ENCODE measurements at regions not wholly inside any gene's neighbourhood (a gene's known extent, or its start where the extent isn't known, plus 50 kb on each side); places are given as distances from the start of the nearest gene placed in this dataset.
"Not testable (repeated sequence)": the region's sequence is repeated elsewhere in the genome, so short reads cannot be mapped to it uniquely, and the experiment has no call there.

- no peak for DNase-seq
Measured at GRCh38 chr1:58180537-58180936, 366.0 kb downstream of the OMA1 start.

- DNase-seq, result not testable (repeated sequence)
Measured at GRCh38 chr1:58169160-58169559, 377.4 kb downstream of the OMA1 start.

- DNase-seq, result not testable (repeated sequence)
Measured at GRCh38 chr1:58167131-58167530, 379.4 kb downstream of the OMA1 start.

GRCh38 chr1:58166417-58166816 lies 380.1 kb downstream of the OMA1 start:
- DNase-seq, result no peak

- DNase-seq, result no peak
Measured at GRCh38 chr1:58165073-58165472, 381.5 kb downstream of the OMA1 start.

GRCh38 chr1:58162952-58163550 lies 383.5 kb downstream of the OMA1 start:
- peak; percentile 27 for DNase-seq

- DNase-seq, result no peak
Measured at GRCh38 chr1:58159434-58159830, 387.1 kb downstream of the OMA1 start.

- DNase-seq, result no peak
Measured at GRCh38 chr1:58158506-58159433, 387.8 kb downstream of the OMA1 start.

- DNase-seq, result no peak
Measured at GRCh38 chr1:58158016-58158415, 388.5 kb downstream of the OMA1 start.

GRCh38 chr1:58157256-58157655 lies 389.3 kb downstream of the OMA1 start:
- DNase-seq, result no peak

- no peak for DNase-seq
Measured at GRCh38 chr1:58156831-58157230, 389.7 kb downstream of the OMA1 start.

GRCh38 chr1:58156124-58156468 lies 390.4 kb downstream of the OMA1 start:
- DNase-seq, result no peak

GRCh38 chr1:58155418-58156123 lies 391.0 kb downstream of the OMA1 start:
- no peak for DNase-seq

- DNase-seq, result no peak
Measured at GRCh38 chr1:58154256-58154655, 392.3 kb downstream of the OMA1 start.

- DNase-seq, result no peak
Measured at GRCh38 chr1:58152697-58153096, 393.8 kb downstream of the OMA1 start.

- DNase-seq, result no peak
Measured at GRCh38 chr1:58149271-58149812, 397.2 kb downstream of the OMA1 start.

- no peak for DNase-seq
Measured at GRCh38 chr1:58144698-58145270, 401.7 kb downstream of the OMA1 start.

- DNase-seq, result no peak
Measured at GRCh38 chr1:58143972-58144697, 402.4 kb downstream of the OMA1 start.

- DNase-seq, result no peak
Measured at GRCh38 chr1:58136387-58136786, 410.1 kb downstream of the OMA1 start.

- DNase-seq, result no peak
Measured at GRCh38 chr1:58135821-58136321, 410.7 kb downstream of the OMA1 start.

GRCh38 chr1:58133562-58133961 lies 413.0 kb downstream of the OMA1 start:
- no peak for DNase-seq

GRCh38 chr1:58123051-58123450 lies 423.5 kb downstream of the OMA1 start:
- DNase-seq, result no peak
